Activated CD4-positive, alpha-beta T cell treated with anti-CD3 and anti-CD28 coated beads, Interleukin-2, amount 50 U/mL, for 16 hours (primary cell): ENCODE measurements at regions not wholly inside any gene's neighbourhood (a gene's known extent, or its start where the extent isn't known, plus 50 kb on each side); places are given as distances from the start of the nearest gene placed in this dataset.

Experiments used
- DNase-seq: peaks from one replicate; pipeline ENCODE4 v3.0.0-alpha.2; 2020

GRCh38 chr1:75984781-75985180, 52.6 kb upstream of the ASB17 start:
- no peak for DNase-seq

GRCh38 chr1:75985827-75986226, 53.6 kb upstream of the ASB17 start:
- DNase-seq, result peak; percentile 7

- DNase-seq, result no peak
Measured at GRCh38 chr1:75986478-75986877, 54.3 kb upstream of the ASB17 start.

GRCh38 chr1:75989121-75989520, 56.9 kb upstream of the ASB17 start:
- DNase-seq, result no peak

- DNase-seq, result no peak
Measured at GRCh38 chr1:75990686-75991085, 58.5 kb upstream of the ASB17 start.

GRCh38 chr1:75991497-75992114, 59.4 kb upstream of the ASB17 start:
- DNase-seq, result peak; percentile 60

- DNase-seq, result no peak
Measured at GRCh38 chr1:75992312-75992711, 60.1 kb upstream of the ASB17 start.

GRCh38 chr1:75993661-75994060, 61.5 kb upstream of the ASB17 start:
- DNase-seq, result no peak

- DNase-seq, result no peak
Measured at GRCh38 chr1:75996196-75996595, 64.0 kb upstream of the ASB17 start.

GRCh38 chr1:75999034-75999433, 66.8 kb upstream of the ASB17 start:
- no peak for DNase-seq

- no peak for DNase-seq
Measured at GRCh38 chr1:76003946-76004345, 70.6 kb upstream of the ST6GALNAC3 start.

- DNase-seq, result no peak
Measured at GRCh38 chr1:76005765-76006164, 68.8 kb upstream of the ST6GALNAC3 start.

- no peak for DNase-seq
Measured at GRCh38 chr1:76006234-76006633, 68.3 kb upstream of the ST6GALNAC3 start.

GRCh38 chr1:76010802-76011201, 63.7 kb upstream of the ST6GALNAC3 start:
- DNase-seq, result no peak

GRCh38 chr1:76012341-76013205, 62.0 kb upstream of the ST6GALNAC3 start:
- DNase-seq, result no peak

GRCh38 chr1:76013206-76013581, 61.4 kb upstream of the ST6GALNAC3 start:
- DNase-seq, result no peak

- DNase-seq, result no peak
Measured at GRCh38 chr1:76015478-76016103, 59.0 kb upstream of the ST6GALNAC3 start.

GRCh38 chr1:76018045-76018444, 56.5 kb upstream of the ST6GALNAC3 start:
- DNase-seq, result no peak

GRCh38 chr1:76021846-76022245, 52.7 kb upstream of the ST6GALNAC3 start:
- DNase-seq, result no peak

GRCh38 chr1:76023669-76024435, 50.7 kb upstream of the ST6GALNAC3 start:
- peak; percentile 15 for DNase-seq
